ENCODE measurements at regions not wholly inside any gene's neighbourhood (a gene's known extent, or its start where the extent isn't known, plus 50 kb on each side); places are given as distances from the start of the nearest gene placed in this dataset.

- H3K4me3 ChIP-seq (ENCODE audit: low read depth, low read length) = no peak overlapping the region
- no peak for TF ChIP-seq CTCF (IDR thresholded peaks at IDR 0.05; ENCODE audit: borderline replicate concordance, insufficient read depth, low read depth, low read length)
Observed at GRCh38 chr16:65954446-65954845, 412.0 kb upstream of the CDH5 start.

- no peak overlapping the region for H3K4me3 ChIP-seq (ENCODE audit: low read depth, low read length)
- TF ChIP-seq CTCF (IDR thresholded peaks at IDR 0.05; ENCODE audit: borderline replicate concordance, insufficient read depth, low read depth, low read length) = no peak
Observed at GRCh38 chr16:65950211-65950610, 416.3 kb upstream of the CDH5 start.

- TF ChIP-seq CTCF (IDR thresholded peaks at IDR 0.05; ENCODE audit: borderline replicate concordance, insufficient read depth, low read depth, low read length) = no peak
Observed at GRCh38 chr16:65948361-65948760, 418.1 kb upstream of the CDH5 start.

GRCh38 chr16:65947951-65948350 is 418.5 kb upstream of the CDH5 start:
- no peak for TF ChIP-seq CTCF (IDR thresholded peaks at IDR 0.05; ENCODE audit: borderline replicate concordance, insufficient read depth, low read depth, low read length)

More at GRCh38 chr16:65948361-65948760, 418.1 kb upstream of the CDH5 start:
- H3K4me3 ChIP-seq (ENCODE audit: low read depth, low read length) = no peak overlapping the region

GRCh38 chr16:65945493-65945892 is 421.0 kb upstream of the CDH5 start:
- no peak overlapping the region for H3K4me3 ChIP-seq (ENCODE audit: low read depth, low read length)
- TF ChIP-seq CTCF (IDR thresholded peaks at IDR 0.05; ENCODE audit: borderline replicate concordance, insufficient read depth, low read depth, low read length) = no peak

More at GRCh38 chr16:65947951-65948350, 418.5 kb upstream of the CDH5 start:
- no peak overlapping the region for H3K4me3 ChIP-seq (ENCODE audit: low read depth, low read length)

- no peak overlapping the region for H3K4me3 ChIP-seq (ENCODE audit: low read depth, low read length)
- TF ChIP-seq CTCF (IDR thresholded peaks at IDR 0.05; ENCODE audit: borderline replicate concordance, insufficient read depth, low read depth, low read length) = no peak
Observed at GRCh38 chr16:65944361-65944760, 422.1 kb upstream of the CDH5 start.

- no peak for TF ChIP-seq CTCF (IDR thresholded peaks at IDR 0.05; ENCODE audit: borderline replicate concordance, insufficient read depth, low read depth, low read length)
- H3K4me3 ChIP-seq (ENCODE audit: low read depth, low read length) = no peak overlapping the region
Observed at GRCh38 chr16:65940711-65941110, 425.8 kb upstream of the CDH5 start.

Data from GM12875 (cell line).